ENCODE measurements at regions not wholly inside any gene's neighbourhood (a gene's known extent, or its start where the extent isn't known, plus 50 kb on each side); places are given as distances from the start of the nearest gene placed in this dataset.

GRCh38 chr4:125837493-125838201, 522.9 kb downstream of the FAT4 start:
- DNase-seq (ENCODE audit: low read depth in 1 of 2, low spot score in 1 of 2), result no peak
- TF ChIP-seq POLR2AphosphoS5 (IDR thresholded peaks at IDR 0.05; ENCODE audit: low read depth) (no peak), CTCF (IDR thresholded peaks at IDR 0.05; ENCODE audit: insufficient read depth, low read length) (no peak), SPI1 (IDR thresholded peaks at IDR 0.05; ENCODE audit: borderline replicate concordance, low read depth) (no peak), REST (IDR thresholded peaks at IDR 0.05; ENCODE audit: insufficient replicate concordance, low read depth) (no peak), GABPA (IDR thresholded peaks at IDR 0.05; ENCODE audit: low read depth) (no peak)
- no peak overlapping the region for H3K4me3 ChIP-seq (replicated peaks; ENCODE audit: insufficient read depth, low read length)
- H3K27me3 ChIP-seq (ENCODE audit: insufficient read depth, poor library complexity, severe bottlenecking), result no peaks in the 10 kb centered on the region
- no peak overlapping the region for H3K27ac ChIP-seq (replicated peaks)

- TF ChIP-seq GABPA (IDR thresholded peaks at IDR 0.05; ENCODE audit: low read depth) (no peak), SPI1 (IDR thresholded peaks at IDR 0.05; ENCODE audit: borderline replicate concordance, low read depth) (no peak), CTCF (IDR thresholded peaks at IDR 0.05; ENCODE audit: insufficient read depth, low read length) (no peak), REST (IDR thresholded peaks at IDR 0.05; ENCODE audit: insufficient replicate concordance, low read depth) (no peak), POLR2AphosphoS5 (IDR thresholded peaks at IDR 0.05; ENCODE audit: low read depth) (no peak)
- no peak for DNase-seq (ENCODE audit: low read depth in 1 of 2, low spot score in 1 of 2)
- Histone ChIP-seq H3K27me3 (ENCODE audit: insufficient read depth, poor library complexity, severe bottlenecking) (no peaks in the 10 kb centered on the region), H3K27ac (replicated peaks) (no peak overlapping the region), H3K4me3 (replicated peaks; ENCODE audit: insufficient read depth, low read length) (no peak overlapping the region)
These were observed 523.4 kb downstream of the FAT4 start for GRCh38 chr4:125838202-125838601.

- DNase-seq (ENCODE audit: low read depth in 1 of 2, low spot score in 1 of 2), result no peak
- TF ChIP-seq REST (IDR thresholded peaks at IDR 0.05; ENCODE audit: insufficient replicate concordance, low read depth), result no peak
- no peak for TF ChIP-seq CTCF (IDR thresholded peaks at IDR 0.05; ENCODE audit: insufficient read depth, low read length)
- TF ChIP-seq GABPA (IDR thresholded peaks at IDR 0.05; ENCODE audit: low read depth), result no peak
- TF ChIP-seq POLR2AphosphoS5 (IDR thresholded peaks at IDR 0.05; ENCODE audit: low read depth), result no peak
- no peak for TF ChIP-seq SPI1 (IDR thresholded peaks at IDR 0.05; ENCODE audit: borderline replicate concordance, low read depth)
- no peak overlapping the region for H3K27ac ChIP-seq (replicated peaks)
- no peak overlapping the region for H3K4me3 ChIP-seq (replicated peaks; ENCODE audit: insufficient read depth, low read length)
- no peaks in the 10 kb centered on the region for H3K27me3 ChIP-seq (ENCODE audit: insufficient read depth, poor library complexity, severe bottlenecking)
These were observed 524.2 kb downstream of the FAT4 start for GRCh38 chr4:125838924-125839323.

Measured in HL-60 (cell line).